NCI-H1436 treated with DMSO at 0.1 percent for 48 hours (cell line): ENCODE measurements at regions not wholly inside any gene's neighbourhood (a gene's known extent, or its start where the extent isn't known, plus 50 kb on each side); places are given as distances from the start of the nearest gene placed in this dataset.
"Not testable (repeated sequence)": the region's sequence is repeated elsewhere in the genome, so short reads cannot be mapped to it uniquely, and the experiment has no call there.

ENCODE experiments used
- DNase-seq: peaks from one replicate; lab custom pipeline; 2025; lab: John Stamatoyannopoulos, UW

DNA sequence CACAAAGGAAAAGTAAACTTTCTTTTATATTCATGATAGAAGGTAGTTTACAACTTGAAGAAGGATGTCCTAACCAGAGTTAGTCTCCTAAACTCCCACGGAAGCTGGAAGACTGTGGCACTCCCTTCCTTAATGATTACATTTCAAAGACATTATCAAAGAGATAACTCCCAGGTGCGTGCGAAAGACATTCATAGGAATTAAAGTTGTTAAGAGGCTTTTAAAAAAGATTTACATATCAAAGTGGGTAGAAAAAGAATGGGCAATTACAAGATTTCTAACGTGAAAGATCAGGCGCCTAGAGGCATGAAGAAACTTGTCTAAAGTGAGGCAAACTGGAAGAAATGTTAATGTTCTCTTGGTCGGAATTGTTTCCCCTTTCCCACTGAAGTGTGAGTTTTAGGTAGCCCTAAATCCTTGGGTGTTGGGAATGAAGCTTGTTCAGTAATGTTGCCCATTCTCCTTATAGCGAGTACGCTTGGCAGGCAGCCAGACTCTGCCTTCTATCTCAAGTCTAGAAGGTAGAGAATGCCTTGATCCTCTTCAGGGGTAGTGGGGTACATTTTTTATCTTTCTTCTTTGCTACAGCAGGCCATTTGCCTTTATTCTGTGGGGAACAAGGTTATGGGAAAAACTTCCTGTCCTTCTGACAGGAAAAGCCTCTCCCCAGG is 642.0 kb downstream of the SLC6A15 start:
- no peak for DNase-seq

DNA sequence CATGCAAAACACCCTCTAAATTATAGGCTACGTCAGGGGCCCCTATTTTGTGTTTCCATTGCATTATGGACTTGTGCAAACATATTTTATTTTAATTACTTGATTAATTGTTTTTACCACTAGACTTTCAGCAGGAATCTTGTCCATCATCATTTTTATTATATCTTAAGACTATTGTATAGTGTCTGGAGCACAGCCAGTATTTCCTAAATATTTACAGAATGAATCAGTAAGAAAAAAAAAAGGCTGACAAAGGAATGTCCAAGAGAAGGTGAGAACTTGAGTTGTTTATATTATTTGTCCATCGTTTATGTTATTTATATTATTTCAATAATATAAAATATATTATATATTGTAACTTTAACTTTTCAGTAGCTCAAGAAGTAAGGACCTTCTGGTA is 664.7 kb downstream of the SLC6A15 start:
- DNase-seq = no peak

GRCh38 chr12:84243686-84244085 is 668.9 kb downstream of the SLC6A15 start:
- DNase-seq = no peak

DNA sequence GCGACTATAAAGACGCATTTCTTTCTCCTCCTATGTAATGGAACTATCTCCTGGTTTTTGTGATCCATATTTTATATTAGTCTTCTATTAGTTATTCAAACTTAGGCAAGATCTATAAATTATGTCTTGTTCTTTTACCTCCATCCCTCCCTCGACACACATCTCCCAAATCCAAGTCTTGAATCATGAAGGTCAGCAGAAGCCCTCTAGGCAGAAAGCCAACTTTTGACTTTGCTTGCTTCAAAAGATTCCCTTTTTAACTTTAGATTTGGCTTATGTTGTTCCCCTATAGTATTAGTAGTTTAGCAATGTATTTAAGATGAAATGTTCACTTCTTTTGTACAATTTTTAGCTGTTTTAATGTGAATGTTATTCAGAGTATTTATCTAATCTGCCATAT is 689.8 kb downstream of the SLC6A15 start:
- no peak for DNase-seq

GRCh38 chr12:84218406-84218805 is 694.2 kb downstream of the SLC6A15 start:
- no peak for DNase-seq

- no peak for DNase-seq
Observed at GRCh38 chr12:84201976-84202375, 710.6 kb downstream of the SLC6A15 start.

GRCh38 chr12:84198294-84198946 is 714.2 kb downstream of the SLC6A15 start:
- DNase-seq = no peak

DNA sequence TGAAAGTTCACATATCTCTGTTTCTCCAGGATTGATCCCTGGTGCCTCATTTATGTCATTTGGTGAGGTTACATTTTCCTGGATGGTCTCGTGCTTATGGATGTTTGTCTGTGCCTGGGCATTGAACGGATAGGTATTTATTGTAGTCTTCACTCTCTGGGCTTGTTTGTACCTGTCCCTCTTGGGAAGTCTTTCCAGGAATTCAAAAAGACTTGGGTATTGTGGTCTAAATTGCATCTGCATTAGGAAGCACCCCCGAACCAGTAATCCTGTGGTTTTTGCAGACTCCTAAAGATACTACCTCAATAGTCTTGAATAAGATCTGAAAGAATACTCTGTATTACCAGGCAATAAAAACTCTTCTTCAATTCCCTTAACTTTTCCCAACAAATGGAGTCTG is 720.8 kb downstream of the SLC6A15 start:
- no peak for DNase-seq

GRCh38 chr12:84186433-84186832 is 726.2 kb downstream of the SLC6A15 start:
- no peak for DNase-seq

DNA sequence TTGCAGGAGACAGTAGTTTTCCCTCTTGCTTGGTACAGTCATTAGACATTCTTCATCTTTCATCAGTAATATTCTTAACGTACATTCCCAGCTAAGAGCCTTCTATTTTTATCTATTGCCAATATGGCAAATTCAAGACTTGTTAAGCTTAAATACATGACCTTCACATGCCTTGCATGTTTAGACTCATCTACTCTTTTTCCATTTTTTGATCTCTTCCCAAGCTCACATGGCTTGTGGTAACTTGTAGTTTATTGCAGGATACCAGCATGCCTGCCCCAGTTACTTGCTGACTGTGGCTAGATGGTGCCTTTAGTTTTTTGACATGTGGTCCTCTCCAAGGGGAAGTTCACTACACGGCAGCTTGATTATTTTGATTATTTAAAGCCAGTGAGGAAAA is 729.0 kb downstream of the SLC6A15 start:
- DNase-seq = no peak

GRCh38 chr12:84174115-84174514 is 738.5 kb downstream of the SLC6A15 start:
- DNase-seq = no peak

DNA sequence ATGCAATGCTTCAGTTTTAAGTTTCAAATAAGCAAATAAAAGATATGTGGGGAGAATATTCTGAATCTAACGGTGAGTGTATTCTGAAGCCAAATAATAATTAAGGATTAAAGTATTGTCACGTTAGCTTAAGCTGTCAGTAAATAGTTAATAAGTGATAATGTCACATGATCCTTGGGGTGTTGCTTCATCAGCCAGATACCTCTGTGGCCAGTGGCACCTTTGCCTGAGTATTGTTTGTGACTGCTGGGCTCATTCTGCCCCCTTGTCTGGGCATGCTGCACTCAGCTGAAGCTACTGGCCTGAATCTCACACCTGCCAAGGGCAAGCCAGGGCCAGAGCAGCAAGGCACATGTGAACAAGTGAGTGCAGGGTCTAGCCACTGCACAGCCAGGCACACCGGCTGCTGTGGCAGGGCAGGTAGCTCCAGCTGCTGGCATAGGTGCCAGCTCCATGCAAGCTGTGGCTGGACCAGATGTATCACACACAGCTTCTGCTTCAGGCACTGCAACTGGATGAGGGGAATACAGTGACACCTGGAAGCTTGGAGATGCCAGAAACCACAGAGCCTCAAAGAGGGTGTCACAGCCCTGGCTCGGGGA is 739.7 kb downstream of the SLC6A15 start:
- no peak for DNase-seq

DNA sequence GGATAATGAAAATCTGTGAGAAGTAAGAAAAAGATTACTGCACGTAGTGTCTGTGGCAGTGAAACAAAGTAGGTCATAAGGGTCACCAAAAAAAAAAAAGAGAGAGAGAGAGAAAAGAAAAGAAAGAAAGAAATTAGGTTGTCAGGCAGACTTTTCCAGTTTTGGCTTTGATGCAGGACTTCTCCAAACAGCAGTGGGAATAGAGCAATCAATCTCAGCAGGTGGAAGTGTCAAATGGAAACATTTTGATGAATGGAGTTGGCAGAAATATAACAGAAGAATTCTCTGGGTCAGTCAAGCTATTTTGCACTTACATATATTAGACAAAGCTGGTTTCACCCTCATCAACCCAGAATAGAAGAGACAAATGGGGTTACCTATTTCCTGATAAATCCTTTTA is 745.8 kb downstream of the SLC6A15 start:
- no peak for DNase-seq

DNA sequence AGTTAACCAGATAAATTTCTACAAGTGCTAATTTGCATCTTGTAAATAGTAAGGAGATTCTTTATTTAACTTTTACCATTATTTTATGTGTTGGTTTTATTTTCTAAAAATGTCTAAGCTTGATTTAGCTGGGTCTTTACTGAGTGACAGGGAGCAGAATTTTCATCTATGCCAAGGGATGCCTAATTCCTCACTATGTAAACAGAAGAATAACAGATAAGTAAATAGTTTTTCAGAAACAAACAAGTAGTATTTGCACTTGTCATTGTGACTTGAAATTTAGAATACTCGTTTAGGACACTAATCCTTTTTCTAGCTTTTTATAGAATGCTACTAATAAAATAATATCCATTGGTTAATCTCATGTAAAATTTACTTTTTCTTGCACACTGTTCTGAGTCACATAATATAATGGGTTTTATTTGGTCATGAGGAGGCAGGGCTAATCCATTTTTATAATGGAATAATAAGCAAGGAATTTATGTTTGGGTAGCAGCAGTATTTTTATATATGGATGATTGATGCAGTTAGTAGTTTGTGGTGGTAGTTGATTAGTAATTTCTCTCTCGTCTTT is 746.5 kb downstream of the SLC6A15 start:
- no peak for DNase-seq

DNA sequence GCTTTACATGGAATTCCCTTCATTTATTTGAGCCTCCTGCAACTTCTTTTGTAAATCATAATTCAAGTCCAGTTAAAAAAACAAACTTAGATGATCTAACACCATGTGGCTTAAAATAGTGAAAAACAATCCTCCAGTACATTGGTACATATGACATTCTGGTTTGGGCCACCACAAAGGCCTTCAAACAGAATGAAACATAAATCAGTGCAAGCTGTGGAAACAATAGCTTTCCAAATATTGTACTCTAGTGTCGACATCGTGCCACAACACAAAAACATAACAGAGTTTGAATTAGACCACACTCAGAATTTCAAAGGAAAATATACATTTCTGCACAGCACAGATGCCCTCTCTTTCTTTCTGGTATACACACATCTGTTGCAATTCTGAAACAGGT is 751.3 kb downstream of the SLC6A15 start:
- no peak for DNase-seq

- DNase-seq = no peak
Observed at GRCh38 chr12:84159260-84159659, 753.3 kb downstream of the SLC6A15 start.

GRCh38 chr12:84157170-84157569 is 755.4 kb downstream of the SLC6A15 start:
- no peak for DNase-seq

GRCh38 chr12:84154991-84155930 is 757.3 kb downstream of the SLC6A15 start:
- DNase-seq = not testable (repeated sequence)

DNA sequence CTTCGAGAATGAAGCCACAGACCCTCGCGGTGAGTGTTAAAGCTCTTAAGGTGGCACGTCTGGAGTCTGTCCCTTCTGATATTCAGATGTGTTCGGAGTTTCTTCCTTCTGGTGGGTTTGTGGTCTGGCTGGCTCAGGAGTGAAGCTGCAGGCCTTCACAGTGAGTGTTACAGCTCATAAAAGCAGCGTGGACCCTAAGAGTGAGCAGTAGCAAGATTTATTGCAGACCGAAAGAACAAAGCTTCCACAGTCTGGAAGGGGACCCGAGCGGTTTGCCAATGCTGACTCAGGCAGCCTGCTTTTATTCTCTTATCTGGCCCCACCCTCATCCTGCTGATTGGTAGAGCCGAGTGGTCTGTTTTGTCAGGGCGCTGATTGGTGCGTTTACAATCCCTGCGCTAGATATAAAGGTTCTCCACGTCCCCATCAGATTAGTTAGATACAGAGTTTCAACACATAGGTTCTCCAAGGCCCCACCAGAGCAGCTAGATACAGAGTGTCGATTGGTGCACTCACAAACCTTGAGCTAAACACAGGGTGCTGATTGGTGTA is 758.1 kb downstream of the SLC6A15 start:
- DNase-seq = not testable (repeated sequence)

DNA sequence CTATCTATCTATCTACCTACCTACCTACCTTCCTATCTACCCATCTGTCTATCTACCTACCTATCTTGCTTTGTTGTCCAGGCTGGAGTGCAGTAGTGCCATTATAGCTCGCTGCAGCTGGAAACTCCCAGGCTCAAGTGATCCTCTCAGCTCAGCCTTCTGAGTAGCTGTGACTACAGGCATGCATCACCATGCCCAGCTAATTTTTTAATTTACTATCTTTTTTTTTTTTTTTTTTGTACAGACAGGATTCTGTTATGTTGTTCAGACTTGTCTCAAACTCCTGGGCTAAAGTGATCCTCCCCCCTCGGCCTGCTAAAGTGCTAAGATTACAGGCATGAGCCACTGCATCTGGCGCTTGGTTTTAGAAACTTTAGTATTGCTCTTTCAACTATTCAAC is 762.4 kb downstream of the SLC6A15 start:
- DNase-seq = no peak

DNA sequence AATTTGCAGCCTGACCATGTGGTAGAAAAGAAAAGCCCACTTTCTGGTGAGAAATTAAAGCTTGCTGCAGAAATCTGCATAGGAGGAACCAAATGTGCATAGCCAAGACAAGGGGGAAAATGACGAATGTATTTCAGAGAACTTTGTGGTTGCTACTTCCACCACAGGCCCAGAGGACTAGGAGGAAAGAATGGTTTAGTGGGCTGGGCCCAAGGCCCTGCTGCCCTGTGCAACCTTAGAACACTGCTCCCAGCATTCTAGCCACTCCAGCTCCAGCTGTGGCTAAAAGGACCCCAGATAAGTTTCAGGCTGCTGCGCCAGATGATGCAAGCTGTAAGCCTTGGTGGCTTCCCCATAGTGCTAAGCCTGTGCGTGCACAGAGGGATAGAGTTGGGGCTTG is 764.3 kb downstream of the SLC6A15 start:
- no peak for DNase-seq

DNA sequence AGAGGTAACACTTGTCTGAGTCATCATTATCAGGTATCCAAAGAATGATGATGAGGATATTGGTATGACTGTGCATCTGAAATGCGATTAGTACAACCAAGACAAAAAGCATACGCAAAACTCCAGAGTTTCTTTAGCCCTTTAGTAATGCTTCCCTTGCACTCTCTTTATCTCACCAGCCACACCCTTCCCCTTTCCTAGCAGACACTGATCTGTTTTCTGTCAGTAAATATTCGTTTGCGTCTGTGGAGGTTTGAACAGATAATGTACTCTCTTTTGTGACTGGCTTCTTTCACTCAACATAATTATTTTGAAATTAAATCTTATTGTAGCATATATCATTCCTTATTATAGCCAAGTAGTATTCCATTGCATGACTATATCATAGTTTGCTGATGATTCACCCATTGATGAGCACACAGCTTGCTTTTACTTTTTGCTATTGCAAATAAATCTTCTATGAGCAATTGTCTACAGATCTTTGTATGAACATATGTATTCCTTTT is 775.7 kb downstream of the SLC6A15 start:
- no peak for DNase-seq
